ENCODE measurements at regions not wholly inside any gene's neighbourhood (a gene's known extent, or its start where the extent isn't known, plus 50 kb on each side); places are given as distances from the start of the nearest gene placed in this dataset.
"Not testable (repeated sequence)": the region's sequence is repeated elsewhere in the genome, so short reads cannot be mapped to it uniquely, and the experiment has no call there.

GRCh38 chr1:191702124-191702523 is 456.1 kb upstream of the RGS18 start:
- TF ChIP-seq CTCF (IDR thresholded peaks at IDR 0.05; ENCODE audit: insufficient read depth, low read depth, low read length): no peak
- no peak for DNase-seq (ENCODE audit: low read depth)
- no peak overlapping the region for H3K4me3 ChIP-seq (ENCODE audit: low read depth, low read length)

- no peak for TF ChIP-seq CTCF (IDR thresholded peaks at IDR 0.05; ENCODE audit: insufficient read depth, low read depth, low read length)
- no peak overlapping the region for H3K4me3 ChIP-seq (ENCODE audit: low read depth, low read length)
- DNase-seq (ENCODE audit: low read depth): no peak
Measured at GRCh38 chr1:191707288-191707687, 451.0 kb upstream of the RGS18 start.

GRCh38 chr1:191709215-191709614 is 449.0 kb upstream of the RGS18 start:
- DNase-seq (ENCODE audit: low read depth): no peak
- H3K4me3 ChIP-seq (ENCODE audit: low read depth, low read length): no peak overlapping the region

GRCh38 chr1:191711961-191712360 is 446.3 kb upstream of the RGS18 start:
- no peak for TF ChIP-seq CTCF (IDR thresholded peaks at IDR 0.05; ENCODE audit: insufficient read depth, low read depth, low read length)
- DNase-seq (ENCODE audit: low read depth): no peak

More at GRCh38 chr1:191709215-191709614, 449.0 kb upstream of the RGS18 start:
- TF ChIP-seq CTCF (IDR thresholded peaks at IDR 0.05; ENCODE audit: insufficient read depth, low read depth, low read length): no peak

GRCh38 chr1:191714845-191715244 is 443.4 kb upstream of the RGS18 start:
- H3K4me3 ChIP-seq (ENCODE audit: low read depth, low read length): no peak overlapping the region
- no peak for TF ChIP-seq CTCF (IDR thresholded peaks at IDR 0.05; ENCODE audit: insufficient read depth, low read depth, low read length)

More at GRCh38 chr1:191711961-191712360, 446.3 kb upstream of the RGS18 start:
- H3K4me3 ChIP-seq (ENCODE audit: low read depth, low read length): no peak overlapping the region

GRCh38 chr1:191729742-191730141 is 428.5 kb upstream of the RGS18 start:
- no peak for TF ChIP-seq CTCF (IDR thresholded peaks at IDR 0.05; ENCODE audit: insufficient read depth, low read depth, low read length)
- no peak for DNase-seq (ENCODE audit: low read depth)
- no peak overlapping the region for H3K4me3 ChIP-seq (ENCODE audit: low read depth, low read length)

More at GRCh38 chr1:191714845-191715244, 443.4 kb upstream of the RGS18 start:
- no peak for DNase-seq (ENCODE audit: low read depth)

- not testable (repeated sequence) for H3K4me3 ChIP-seq (ENCODE audit: low read depth, low read length); DNase-seq (ENCODE audit: low read depth)
Measured at GRCh38 chr1:191731608-191732302, 426.5 kb upstream of the RGS18 start.
